ENCODE measurements at regions not wholly inside any gene's neighbourhood (a gene's known extent, or its start where the extent isn't known, plus 50 kb on each side); places are given as distances from the start of the nearest gene placed in this dataset.

DNA sequence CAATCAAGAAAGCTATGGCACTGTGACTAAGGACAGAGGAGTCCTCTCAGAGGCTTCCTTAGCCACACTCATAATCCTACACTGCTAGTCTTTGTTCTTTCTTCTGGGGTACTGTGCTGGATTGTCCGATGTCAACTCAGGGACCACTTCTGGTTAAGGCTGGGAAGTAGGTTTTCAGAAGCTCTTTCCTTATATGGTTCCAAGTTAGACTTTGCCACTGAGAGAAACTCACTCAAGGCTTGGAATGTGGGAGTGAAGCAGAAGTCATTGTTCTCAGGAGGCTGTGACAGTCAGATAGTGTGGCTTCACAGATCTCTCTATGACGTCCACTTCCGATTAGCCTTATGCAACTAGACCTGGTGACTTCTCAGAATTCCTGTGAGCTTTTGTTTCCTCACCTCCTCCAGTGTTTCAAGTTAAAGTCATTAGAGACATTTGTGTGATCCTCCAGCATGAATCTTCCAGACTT, 317.3 kb upstream of the F9 start (continued):
- TF ChIP-seq CEBPG (CRISPR knock-in tag; IDR thresholded peaks at IDR 0.05) (peak; percentile 60; the same call in 1 of the 2 replicates), CEBPG (tag; conservative IDR thresholded peaks at IDR 0.05 in 1 of 2, IDR thresholded peaks at IDR 0.05 in 1 of 2) (peak; percentile 73 to 79; a peak in 3 of 4 replicates), ATF7 (IDR thresholded peaks at IDR 0.05) (peak; percentile 92), TBL1XR1 (IDR thresholded peaks at IDR 0.05; ENCODE audit: low read length in 2 of 2) (peak; percentile 73 to 91; a peak in 3 of 4 replicates), NFIC (IDR thresholded peaks at IDR 0.05) (peak; percentile 59), MAFK (IDR thresholded peaks at IDR 0.05; ENCODE audit: low read length) (no peak), NFE2 (IDR thresholded peaks at IDR 0.05; ENCODE audit: low read depth) (peak; percentile 51; the same call in 1 of the 2 replicates), CBFA2T2 (conservative IDR thresholded peaks at IDR 0.05) (peak; percentile 83), BRF1 (IDR thresholded peaks at IDR 0.05; ENCODE audit: borderline replicate concordance, extremely low read depth, insufficient read length) (no peak), ZNF175 (CRISPR knock-in tag; IDR thresholded peaks at IDR 0.05; ENCODE audit: low read depth) (peak; percentile 28; the same call in 1 of the 2 replicates), RUNX1 (IDR thresholded peaks at IDR 0.05; ENCODE audit: low read depth) (no peak), KDM2B (CRISPR knock-in tag; IDR thresholded peaks at IDR 0.05) (no peak), MBD2 (IDR thresholded peaks at IDR 0.05; ENCODE audit: borderline replicate concordance, low read depth) (peak; percentile 58; the same call in 1 of the 2 replicates), PTBP1 (IDR thresholded peaks at IDR 0.05; ENCODE audit: low read depth, low read length) (no peak), SPI1 (IDR thresholded peaks at IDR 0.05; ENCODE audit: borderline replicate concordance, low read depth, low read length) (0 out of 2 replicates have a peak, but pooled peaks have one; percentile 4), EP400 (IDR thresholded peaks at IDR 0.05) (peak; percentile 55), KLF16 (IDR thresholded peaks at IDR 0.05) (peak; percentile 74), SAFB (IDR thresholded peaks at IDR 0.05; ENCODE audit: borderline replicate concordance, low read depth, low read length) (no peak), KAT2B (IDR thresholded peaks at IDR 0.05; ENCODE audit: low read depth, low read length) (no peak), POLR2H (tag; IDR thresholded peaks at IDR 0.05; ENCODE audit: low read depth) (peak; percentile 72), ILK (tag; IDR thresholded peaks at IDR 0.05; ENCODE audit: borderline replicate concordance, low read depth) (no peak), BRD4 (IDR thresholded peaks at IDR 0.05) (peak; percentile 22; the same call in 1 of the 2 replicates), CREM (IDR thresholded peaks at IDR 0.05; ENCODE audit: low read depth) (peak; percentile 92)
- TF ChIP-seq, protein P1, sequence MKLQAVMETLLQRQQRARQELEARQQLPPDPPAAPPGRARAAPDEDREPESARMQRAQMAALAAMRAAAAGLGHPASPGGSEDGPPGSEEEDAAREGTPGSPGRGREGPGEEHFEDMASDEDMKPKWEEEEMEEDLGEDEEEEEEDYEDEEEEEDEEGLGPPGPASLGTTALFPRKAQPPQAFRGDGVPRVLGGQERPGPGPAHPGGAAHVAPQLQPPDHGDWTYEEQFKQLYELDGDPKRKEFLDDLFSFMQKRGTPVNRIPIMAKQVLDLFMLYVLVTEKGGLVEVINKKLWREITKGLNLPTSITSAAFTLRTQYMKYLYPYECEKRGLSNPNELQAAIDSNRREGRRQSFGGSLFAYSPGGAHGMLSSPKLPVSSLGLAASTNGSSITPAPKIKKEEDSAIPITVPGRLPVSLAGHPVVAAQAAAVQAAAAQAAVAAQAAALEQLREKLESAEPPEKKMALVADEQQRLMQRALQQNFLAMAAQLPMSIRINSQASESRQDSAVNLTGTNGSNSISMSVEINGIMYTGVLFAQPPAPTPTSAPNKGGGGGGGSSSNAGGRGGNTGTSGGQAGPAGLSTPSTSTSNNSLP (IDR thresholded peaks at IDR 0.05; ENCODE audit: borderline replicate concordance, low read depth, low read length): peak; percentile 54; the same call in 1 of the 2 replicates
- TF ChIP-seq, protein P2, sequence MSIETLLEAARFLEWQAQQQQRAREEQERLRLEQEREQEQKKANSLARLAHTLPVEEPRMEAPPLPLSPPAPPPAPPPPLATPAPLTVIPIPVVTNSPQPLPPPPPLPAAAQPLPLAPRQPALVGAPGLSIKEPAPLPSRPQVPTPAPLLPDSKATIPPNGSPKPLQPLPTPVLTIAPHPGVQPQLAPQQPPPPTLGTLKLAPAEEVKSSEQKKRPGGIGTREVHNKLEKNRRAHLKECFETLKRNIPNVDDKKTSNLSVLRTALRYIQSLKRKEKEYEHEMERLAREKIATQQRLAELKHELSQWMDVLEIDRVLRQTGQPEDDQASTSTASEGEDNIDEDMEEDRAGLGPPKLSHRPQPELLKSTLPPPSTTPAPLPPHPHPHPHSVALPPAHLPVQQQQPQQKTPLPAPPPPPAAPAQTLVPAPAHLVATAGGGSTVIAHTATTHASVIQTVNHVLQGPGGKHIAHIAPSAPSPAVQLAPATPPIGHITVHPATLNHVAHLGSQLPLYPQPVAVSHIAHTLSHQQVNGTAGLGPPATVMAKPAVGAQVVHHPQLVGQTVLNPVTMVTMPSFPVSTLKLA (conservative IDR thresholded peaks at IDR 0.05): peak in 1 of 2 experiments; percentile 17; a peak in 1 of 4 replicates
- TF ChIP-seq, protein P3, sequence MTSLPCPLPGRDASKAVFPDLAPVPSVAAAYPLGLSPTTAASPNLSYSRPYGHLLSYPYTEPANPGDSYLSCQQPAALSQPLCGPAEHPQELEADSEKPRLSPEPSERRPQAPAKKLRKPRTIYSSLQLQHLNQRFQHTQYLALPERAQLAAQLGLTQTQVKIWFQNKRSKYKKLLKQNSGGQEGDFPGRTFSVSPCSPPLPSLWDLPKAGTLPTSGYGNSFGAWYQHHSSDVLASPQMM (CRISPR knock-in tag; IDR thresholded peaks at IDR 0.05): no peak
- TF ChIP-seq, protein P4, sequence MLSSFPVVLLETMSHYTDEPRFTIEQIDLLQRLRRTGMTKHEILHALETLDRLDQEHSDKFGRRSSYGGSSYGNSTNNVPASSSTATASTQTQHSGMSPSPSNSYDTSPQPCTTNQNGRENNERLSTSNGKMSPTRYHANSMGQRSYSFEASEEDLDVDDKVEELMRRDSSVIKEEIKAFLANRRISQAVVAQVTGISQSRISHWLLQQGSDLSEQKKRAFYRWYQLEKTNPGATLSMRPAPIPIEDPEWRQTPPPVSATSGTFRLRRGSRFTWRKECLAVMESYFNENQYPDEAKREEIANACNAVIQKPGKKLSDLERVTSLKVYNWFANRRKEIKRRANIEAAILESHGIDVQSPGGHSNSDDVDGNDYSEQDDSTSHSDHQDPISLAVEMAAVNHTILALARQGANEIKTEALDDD (IDR thresholded peaks at IDR 0.05): peak; percentile 76
